ENCODE measurements at regions not wholly inside any gene's neighbourhood (a gene's known extent, or its start where the extent isn't known, plus 50 kb on each side); places are given as distances from the start of the nearest gene placed in this dataset.

DNA sequence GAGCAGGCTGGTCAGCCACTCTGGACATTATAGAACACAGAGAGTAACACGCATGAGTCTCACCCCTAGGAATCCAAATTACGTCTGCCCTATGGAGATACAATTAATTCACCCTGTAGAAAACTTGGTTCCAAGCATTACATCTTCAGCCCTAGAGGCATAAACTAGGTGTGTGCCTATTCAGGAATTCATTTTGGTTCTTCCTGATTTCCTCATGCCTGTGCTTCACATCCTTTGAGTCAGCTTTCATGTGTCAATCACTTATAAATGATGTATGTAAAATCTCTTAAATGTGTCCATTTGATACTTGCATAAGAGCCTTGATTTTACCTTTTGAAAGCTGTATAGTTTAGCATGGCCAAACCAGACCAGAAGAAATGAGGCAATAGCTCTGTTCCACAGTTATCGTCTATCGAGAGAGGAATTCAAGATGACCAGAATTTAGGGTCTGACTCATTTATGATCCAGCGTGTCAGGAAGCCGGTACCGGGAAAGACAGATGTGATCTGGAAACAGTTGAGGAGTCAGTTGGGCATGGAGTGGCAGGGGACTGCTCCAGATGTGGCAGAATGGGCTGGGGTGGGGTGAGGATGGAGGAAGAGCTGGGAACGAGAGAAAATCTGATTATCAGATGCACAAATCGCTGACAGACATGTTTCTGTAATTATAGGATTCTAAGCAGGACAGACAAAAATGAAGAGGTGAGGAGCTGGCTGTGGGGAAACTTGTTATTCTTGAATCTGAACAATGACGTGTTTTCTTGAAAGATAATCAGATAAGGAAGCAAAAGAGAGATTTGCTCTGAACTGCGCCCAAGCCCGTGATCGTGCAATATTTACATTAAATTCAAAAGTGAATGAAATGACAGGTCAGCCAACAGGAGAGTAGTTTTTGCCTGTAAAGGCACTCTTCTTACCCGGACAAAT is 76.7 kb downstream of the C16orf95 start:
- no peak for FAIRE-seq

GRCh38 chr16:87241137-87241771 is 75.9 kb downstream of the C16orf95 start:
- TF ChIP-seq CTCF (IDR thresholded peaks at IDR 0.05; ENCODE audit: insufficient read depth, missing control alignments), result no peak
- no peak for DNase-seq (ENCODE audit: insufficient read length, low spot score)
- no peak for FAIRE-seq

More for the DNA sequence above, 76.7 kb downstream of the C16orf95 start:
- no peak for DNase-seq (ENCODE audit: insufficient read length, low spot score)
- TF ChIP-seq CTCF (IDR thresholded peaks at IDR 0.05; ENCODE audit: insufficient read depth, missing control alignments), result no peak

DNA sequence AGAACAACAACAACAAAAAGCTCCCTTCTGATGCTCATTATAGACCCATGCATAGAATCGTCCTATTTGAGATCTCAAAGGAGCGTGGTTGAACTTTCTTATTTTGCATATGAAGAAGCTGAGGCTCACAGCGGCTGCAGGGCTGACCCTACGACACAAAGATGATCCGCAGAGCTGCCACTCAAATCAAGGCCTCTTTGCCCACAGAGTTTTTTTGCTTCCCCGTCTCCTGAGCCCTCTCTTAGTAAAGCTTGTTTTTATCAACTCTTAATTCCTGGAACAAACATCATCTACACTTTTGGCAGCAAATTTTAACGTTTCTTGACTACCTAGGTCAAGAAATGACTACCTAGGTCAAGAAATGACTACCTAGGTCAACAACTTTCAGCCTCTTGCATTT is 73.7 kb downstream of the C16orf95 start:
- no peak for TF ChIP-seq CTCF (IDR thresholded peaks at IDR 0.05; ENCODE audit: insufficient read depth, missing control alignments)
- DNase-seq (ENCODE audit: insufficient read length, low spot score) (no peak), FAIRE-seq (no peak)

DNA sequence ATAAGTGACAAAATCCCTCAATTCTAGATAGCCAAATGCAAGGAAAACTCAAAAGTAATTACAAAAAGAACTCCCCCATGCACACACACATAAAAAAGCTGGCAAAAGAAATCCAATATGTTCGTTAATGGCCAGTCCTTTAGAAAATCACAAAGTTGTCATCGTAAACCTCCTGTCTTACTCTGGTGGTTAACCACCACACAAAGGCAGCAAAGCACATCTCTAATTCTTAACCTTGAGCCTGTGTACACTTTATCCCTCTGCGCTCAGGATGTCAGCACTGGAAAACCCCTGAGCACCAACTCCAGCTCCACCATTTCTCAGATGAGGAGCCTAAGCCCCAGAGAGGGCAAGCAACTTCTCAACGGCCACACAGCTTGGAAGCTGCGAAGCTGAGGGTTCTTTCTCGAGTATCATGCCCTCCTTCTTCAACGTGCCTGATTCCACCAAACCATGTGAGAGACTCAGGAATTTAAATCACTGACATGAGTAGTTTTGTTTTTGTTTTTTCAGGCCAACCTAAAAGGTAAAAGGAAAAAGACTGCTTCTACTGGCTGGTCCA is 72.5 kb downstream of the C16orf95 start:
- FAIRE-seq (no peak), DNase-seq (ENCODE audit: insufficient read length, low spot score) (no peak)
- no peak for TF ChIP-seq CTCF (IDR thresholded peaks at IDR 0.05; ENCODE audit: insufficient read depth, missing control alignments)

GRCh38 chr16:87245511-87245910 is 71.7 kb downstream of the C16orf95 start:
- no peak for FAIRE-seq
- DNase-seq (ENCODE audit: insufficient read length, low spot score), result no peak
- TF ChIP-seq CTCF (IDR thresholded peaks at IDR 0.05; ENCODE audit: insufficient read depth, missing control alignments), result no peak

DNA sequence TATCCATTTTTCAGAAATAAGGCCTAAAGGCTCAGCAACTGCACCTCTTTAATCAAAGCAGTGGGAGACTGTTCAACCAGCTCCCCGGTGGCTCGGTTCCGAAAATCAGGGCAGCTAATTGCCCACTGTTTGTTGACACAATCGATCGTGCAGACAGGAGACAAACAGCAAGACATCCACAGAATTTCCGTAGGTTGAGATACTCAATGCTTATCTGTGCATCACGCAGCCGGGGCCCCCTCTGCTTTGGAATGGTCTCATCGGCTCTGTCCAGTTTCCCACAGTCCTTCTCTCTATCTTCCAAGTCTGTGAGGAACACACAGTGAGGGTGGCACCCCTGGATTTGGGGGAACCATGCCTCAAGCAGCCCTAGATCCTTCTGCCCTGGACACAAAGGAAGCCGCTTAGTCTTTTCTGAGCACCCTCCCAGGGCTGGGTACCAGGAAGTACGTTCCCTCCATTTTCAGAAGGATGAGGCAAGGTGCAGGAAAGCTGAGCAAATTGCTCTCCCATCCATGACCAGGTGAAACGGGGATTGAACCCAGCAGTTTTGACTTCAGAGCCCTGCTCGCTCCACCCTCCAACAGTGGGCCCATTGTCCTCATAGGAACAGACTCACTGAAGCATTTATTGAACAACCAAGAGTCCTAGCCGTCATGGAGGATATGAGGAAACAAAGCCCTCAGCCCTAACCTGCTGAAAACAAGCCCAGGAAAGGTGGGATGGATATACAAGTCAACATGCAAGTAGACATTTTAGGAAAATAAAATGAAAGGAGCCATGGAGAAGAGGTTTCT is 70.7 kb downstream of the C16orf95 start:
- no peak for DNase-seq (ENCODE audit: insufficient read length, low spot score)
- FAIRE-seq, result no peak
- no peak for TF ChIP-seq CTCF (IDR thresholded peaks at IDR 0.05; ENCODE audit: insufficient read depth, missing control alignments)

Measured in D721Med (cell line).